AG10803 (cell line): ENCODE measurements at regions not wholly inside any gene's neighbourhood (a gene's known extent, or its start where the extent isn't known, plus 50 kb on each side); places are given as distances from the start of the nearest gene placed in this dataset.

Experiments used
- DNase-seq: peaks from one replicate; pipeline ENCODE4 v3.0.0; 2010; ENCODE audit warnings: low read depth
- H3K4me3 ChIP-seq: 2 replicates; pipeline ENCODE4 v1.5.1; 2011; ENCODE audit warnings: mild to moderate bottlenecking, low read length, control low read depth
- TF ChIP-seq, protein P1 (sequence below): conservative IDR thresholded peaks from 2 replicates; pipeline ENCODE4 v1.5.1; 2011; ENCODE audit warnings: mild to moderate bottlenecking, low read length, control low read depth, inconsistent platforms

DNA sequence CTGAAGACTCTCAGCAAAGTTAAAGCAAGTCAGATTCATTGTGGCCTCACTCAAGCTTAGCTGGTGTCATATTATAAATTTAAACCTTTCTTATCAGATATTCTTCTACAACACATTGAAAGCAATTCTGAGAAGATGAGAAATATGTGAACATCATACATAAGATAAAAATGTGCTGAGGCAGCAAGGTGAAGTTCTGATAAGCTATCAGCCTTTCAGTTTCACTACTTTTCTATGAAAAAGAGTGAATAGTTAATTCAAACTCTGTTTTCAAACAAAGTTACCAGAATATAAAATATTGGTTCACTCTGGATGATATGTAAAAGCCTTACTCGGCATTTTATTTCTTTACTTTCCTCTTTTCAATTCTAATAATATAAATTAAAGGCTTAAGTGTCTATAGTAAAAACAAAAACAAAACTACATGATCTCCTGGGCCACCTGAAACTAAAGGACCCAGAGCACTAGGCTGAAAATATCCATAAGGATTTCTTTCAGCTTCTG lies 824.4 kb downstream of the MTRR start:
- DNase-seq, result no peak
- TF ChIP-seq, protein P1, sequence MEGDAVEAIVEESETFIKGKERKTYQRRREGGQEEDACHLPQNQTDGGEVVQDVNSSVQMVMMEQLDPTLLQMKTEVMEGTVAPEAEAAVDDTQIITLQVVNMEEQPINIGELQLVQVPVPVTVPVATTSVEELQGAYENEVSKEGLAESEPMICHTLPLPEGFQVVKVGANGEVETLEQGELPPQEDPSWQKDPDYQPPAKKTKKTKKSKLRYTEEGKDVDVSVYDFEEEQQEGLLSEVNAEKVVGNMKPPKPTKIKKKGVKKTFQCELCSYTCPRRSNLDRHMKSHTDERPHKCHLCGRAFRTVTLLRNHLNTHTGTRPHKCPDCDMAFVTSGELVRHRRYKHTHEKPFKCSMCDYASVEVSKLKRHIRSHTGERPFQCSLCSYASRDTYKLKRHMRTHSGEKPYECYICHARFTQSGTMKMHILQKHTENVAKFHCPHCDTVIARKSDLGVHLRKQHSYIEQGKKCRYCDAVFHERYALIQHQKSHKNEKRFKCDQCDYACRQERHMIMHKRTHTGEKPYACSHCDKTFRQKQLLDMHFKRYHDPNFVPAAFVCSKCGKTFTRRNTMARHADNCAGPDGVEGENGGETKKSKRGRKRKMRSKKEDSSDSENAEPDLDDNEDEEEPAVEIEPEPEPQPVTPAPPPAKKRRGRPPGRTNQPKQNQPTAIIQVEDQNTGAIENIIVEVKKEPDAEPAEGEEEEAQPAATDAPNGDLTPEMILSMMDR, result no peak

DNA sequence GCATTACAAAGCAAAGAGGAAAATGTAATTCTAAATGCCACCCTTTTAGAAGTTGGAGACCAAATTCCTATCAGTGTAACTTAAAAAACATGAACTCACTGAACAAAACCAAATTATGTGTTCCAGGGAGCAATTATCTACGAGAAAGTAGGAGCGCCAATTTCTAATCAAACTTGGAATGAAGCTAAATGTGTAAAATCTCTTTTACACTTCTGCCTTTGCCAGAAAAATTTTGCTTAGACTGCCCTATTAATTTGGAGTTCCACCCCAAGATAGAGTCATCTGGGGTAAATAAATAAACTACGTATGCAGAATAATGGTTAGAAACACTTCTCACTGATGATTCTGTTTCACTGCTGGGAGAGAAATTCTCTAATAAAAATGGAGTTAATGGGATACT lies 825.6 kb downstream of the MTRR start:
- DNase-seq, result no peak
- TF ChIP-seq, protein P1, result no peak
- no peak overlapping the region for H3K4me3 ChIP-seq

More for the DNA sequence above, 824.4 kb downstream of the MTRR start:
- no peak overlapping the region for H3K4me3 ChIP-seq

DNA sequence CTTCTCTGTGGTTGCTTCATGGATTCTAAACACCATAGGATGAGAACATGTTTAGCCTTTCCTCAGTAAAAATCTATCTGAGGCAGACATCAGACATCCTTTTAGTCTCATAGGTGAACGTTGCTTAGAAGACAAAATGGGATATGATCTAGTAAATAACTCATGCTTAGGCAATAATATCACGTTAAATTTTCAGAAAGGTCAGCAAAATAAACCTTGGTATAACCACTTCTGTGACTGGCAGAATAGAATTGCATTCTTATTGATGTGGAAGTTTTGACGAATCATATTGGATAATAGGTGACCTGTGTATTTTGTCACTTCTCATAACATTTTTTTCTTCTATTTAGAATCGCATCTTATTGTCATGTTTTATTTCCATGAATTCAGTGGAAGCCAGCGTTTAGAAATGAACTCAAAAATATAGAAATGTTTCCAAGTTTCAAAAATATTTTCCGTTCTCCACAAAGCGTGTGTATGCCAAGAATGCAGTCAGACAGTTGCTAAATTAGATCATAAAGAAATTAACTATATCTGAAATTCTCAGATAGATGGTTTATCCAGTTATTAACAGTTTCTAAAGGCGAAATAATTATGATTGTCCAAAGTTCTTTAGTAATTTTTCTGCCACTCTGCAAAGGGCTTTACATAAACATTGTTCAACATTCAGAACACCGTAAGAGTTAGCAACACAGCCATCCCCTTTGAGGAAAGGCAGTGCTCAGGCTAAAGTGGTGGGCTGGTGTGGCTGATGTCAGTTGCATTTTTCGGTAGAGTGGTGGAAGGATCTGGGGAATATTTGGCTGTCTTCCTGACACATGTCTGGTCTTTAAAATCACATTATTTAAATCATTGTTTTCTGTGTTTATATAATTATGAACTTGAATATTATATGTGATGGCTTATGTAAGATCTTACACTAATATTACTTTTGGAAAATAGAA lies 827.2 kb downstream of the MTRR start:
- TF ChIP-seq, protein P1, result no peak
- no peak overlapping the region for H3K4me3 ChIP-seq
- DNase-seq, result no peak

DNA sequence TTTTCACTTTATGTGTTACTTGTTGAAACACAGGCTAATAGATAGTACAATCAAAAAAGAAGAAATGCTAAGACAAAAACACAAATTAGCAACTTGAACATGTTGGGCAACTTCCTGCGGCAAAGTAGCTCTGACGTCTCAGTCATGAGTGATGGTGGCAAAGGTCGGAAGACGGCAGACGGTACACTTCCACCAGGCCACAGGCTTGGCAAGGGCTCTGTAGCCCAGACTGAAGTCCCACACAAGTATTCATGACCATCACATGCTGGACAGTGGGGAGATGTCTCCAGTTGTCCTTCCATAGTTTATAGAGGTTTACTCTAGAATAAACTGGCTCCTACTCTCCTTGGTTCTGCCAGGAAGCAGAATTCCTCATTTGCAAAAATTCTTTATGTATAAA lies 831.3 kb downstream of the MTRR start:
- TF ChIP-seq, protein P1, result no peak
- no peak overlapping the region for H3K4me3 ChIP-seq
- no peak for DNase-seq

DNA sequence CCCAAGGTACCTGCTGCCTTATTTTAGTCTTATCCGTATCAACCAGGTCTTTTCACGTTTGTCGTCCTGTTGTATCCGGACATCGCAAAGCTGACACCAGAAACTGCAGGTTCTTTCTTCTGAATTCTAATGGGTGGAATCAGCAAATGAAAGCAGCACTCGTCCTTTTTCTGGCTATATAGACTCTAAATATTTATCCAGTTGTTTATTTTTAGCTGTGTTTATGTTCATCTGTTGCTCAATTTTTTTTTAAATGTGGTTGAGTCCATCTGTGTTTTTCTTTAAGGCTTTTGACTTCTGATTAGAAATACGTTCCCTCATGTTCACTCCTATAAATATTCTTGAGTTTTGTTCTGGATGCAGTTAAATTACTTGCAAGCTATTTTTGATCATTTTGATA lies 831.7 kb downstream of the MTRR start:
- no peak for DNase-seq
- TF ChIP-seq, protein P1, result no peak

DNA sequence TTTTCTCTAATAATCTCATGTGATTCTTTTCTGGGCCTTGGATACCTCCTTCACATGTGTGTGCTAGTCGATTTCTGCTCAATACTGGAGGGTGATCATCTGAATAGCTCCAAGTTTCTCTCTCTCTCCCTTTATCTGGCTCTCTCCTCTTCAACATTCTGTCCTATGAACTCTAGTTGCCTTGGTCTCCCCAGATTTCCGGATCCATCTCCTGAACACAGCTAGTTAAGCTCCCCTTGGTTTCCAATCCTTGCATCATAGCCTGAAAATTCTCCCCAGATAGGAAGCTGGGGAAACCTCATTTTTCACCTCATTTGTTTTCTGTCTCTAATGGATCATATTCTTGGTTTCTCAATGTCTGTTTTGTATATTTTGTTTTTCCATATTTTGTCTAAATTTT lies 832.3 kb downstream of the MTRR start:
- TF ChIP-seq, protein P1, result no peak
- no peak for DNase-seq
- H3K4me3 ChIP-seq, result no peak overlapping the region

More for the DNA sequence above, 831.7 kb downstream of the MTRR start:
- no peak overlapping the region for H3K4me3 ChIP-seq

DNA sequence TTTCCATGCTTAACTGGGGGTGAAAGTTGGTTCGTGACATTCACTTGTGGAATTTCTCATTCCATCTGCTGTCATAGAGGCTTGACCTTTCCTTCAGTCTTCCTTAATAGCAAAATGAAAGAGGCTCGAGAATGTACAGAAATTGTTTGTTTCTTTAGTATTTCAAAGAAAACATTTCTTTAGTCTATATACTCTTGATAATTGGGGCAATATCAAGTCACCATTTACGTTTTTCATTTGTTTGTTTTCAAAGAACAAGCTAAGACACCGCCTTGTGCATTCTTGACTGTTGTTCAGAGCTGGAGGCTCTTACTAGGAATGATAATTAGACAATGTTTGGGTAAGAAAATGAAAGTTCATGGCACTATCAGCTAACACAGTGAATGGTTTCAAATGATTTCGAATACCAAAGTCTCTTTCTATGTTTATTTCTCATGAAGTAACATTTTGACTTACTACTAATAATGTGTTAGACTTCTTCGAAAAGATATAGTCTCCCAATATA lies 835.4 kb downstream of the SEMA5A start:
- TF ChIP-seq, protein P1, result no peak
- DNase-seq, result no peak
- no peak overlapping the region for H3K4me3 ChIP-seq
